ENCODE measurements at regions not wholly inside any gene's neighbourhood (a gene's known extent, or its start where the extent isn't known, plus 50 kb on each side); places are given as distances from the start of the nearest gene placed in this dataset.
A peak's percentile ranks its signal among the peaks of the same experiment; 100 is the strongest.

- TF ChIP-seq MAFK (IDR thresholded peaks at IDR 0.05; ENCODE audit: partially characterized antibody), result peak; percentile 56
- no peak for TF ChIP-seq FOSL2 (IDR thresholded peaks at IDR 0.05)
- TF ChIP-seq FOSL2 (CRISPR knock-in tag; IDR thresholded peaks at IDR 0.05), result no peak
- TF ChIP-seq, protein P1, sequence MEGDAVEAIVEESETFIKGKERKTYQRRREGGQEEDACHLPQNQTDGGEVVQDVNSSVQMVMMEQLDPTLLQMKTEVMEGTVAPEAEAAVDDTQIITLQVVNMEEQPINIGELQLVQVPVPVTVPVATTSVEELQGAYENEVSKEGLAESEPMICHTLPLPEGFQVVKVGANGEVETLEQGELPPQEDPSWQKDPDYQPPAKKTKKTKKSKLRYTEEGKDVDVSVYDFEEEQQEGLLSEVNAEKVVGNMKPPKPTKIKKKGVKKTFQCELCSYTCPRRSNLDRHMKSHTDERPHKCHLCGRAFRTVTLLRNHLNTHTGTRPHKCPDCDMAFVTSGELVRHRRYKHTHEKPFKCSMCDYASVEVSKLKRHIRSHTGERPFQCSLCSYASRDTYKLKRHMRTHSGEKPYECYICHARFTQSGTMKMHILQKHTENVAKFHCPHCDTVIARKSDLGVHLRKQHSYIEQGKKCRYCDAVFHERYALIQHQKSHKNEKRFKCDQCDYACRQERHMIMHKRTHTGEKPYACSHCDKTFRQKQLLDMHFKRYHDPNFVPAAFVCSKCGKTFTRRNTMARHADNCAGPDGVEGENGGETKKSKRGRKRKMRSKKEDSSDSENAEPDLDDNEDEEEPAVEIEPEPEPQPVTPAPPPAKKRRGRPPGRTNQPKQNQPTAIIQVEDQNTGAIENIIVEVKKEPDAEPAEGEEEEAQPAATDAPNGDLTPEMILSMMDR (IDR thresholded peaks at IDR 0.05), result no peak
- TF ChIP-seq, protein P2, sequence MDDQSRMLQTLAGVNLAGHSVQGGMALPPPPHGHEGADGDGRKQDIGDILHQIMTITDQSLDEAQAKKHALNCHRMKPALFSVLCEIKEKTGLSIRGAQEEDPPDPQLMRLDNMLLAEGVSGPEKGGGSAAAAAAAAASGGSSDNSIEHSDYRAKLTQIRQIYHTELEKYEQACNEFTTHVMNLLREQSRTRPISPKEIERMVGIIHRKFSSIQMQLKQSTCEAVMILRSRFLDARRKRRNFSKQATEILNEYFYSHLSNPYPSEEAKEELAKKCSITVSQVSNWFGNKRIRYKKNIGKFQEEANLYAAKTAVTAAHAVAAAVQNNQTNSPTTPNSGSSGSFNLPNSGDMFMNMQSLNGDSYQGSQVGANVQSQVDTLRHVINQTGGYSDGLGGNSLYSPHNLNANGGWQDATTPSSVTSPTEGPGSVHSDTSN (IDR thresholded peaks at IDR 0.05), result no peak
- no peak for TF ChIP-seq POLR2A (IDR thresholded peaks at IDR 0.05; ENCODE audit: low read length)
- no peak for TF ChIP-seq POLR2AphosphoS2 (conservative IDR thresholded peaks at IDR 0.05; ENCODE audit: low read length)
- no peak for TF ChIP-seq SMC3 (IDR thresholded peaks at IDR 0.05)
- TF ChIP-seq MAX (IDR thresholded peaks at IDR 0.05), result no peak
Measured at GRCh38 chr5:120380644-120381043, 83.5 kb upstream of the PRR16 start.

Measured in A549 (cell line).